HG03139 (cell line): ENCODE measurements at regions not wholly inside any gene's neighbourhood (a gene's known extent, or its start where the extent isn't known, plus 50 kb on each side); places are given as distances from the start of the nearest gene placed in this dataset.
"Not testable (repeated sequence)": the region's sequence is repeated elsewhere in the genome, so short reads cannot be mapped to it uniquely, and the experiment has no call there.

Experiments used
- ATAC-seq: cut with Tn5 transposase; IDR thresholded peaks from one replicate; pipeline ENCODE4 v1.9.1; 2021; ENCODE audit not compliant: unreplicated experiment

- no peak for ATAC-seq
These were observed 199.2 kb upstream of the HTR1E start for GRCh38 chr6:86738078-86738477.

- not testable (repeated sequence) for ATAC-seq
These were observed 205.7 kb upstream of the HTR1E start for GRCh38 chr6:86731631-86732030.

- not testable (repeated sequence) for ATAC-seq
These were observed 206.6 kb upstream of the HTR1E start for GRCh38 chr6:86730772-86731171.

GRCh38 chr6:86730216-86730615 lies 207.1 kb upstream of the HTR1E start:
- no peak for ATAC-seq

GRCh38 chr6:86728976-86729375 lies 208.4 kb upstream of the HTR1E start:
- ATAC-seq, result no peak

- ATAC-seq, result no peak
These were observed 212.6 kb upstream of the HTR1E start for GRCh38 chr6:86724695-86725094.

GRCh38 chr6:86723729-86724128 lies 213.6 kb upstream of the HTR1E start:
- no peak for ATAC-seq

GRCh38 chr6:86723151-86723550 lies 214.2 kb upstream of the HTR1E start:
- ATAC-seq, result no peak

GRCh38 chr6:86722131-86722530 lies 215.2 kb upstream of the HTR1E start:
- no peak for ATAC-seq

GRCh38 chr6:86715676-86716075 lies 221.7 kb upstream of the HTR1E start:
- ATAC-seq, result no peak

- ATAC-seq, result no peak
These were observed 225.3 kb upstream of the HTR1E start for GRCh38 chr6:86712039-86712438.

GRCh38 chr6:86707545-86708120 lies 229.7 kb upstream of the HTR1E start:
- no peak for ATAC-seq

GRCh38 chr6:86706449-86706848 lies 230.9 kb upstream of the HTR1E start:
- no peak for ATAC-seq

GRCh38 chr6:86701228-86701627 lies 236.1 kb upstream of the HTR1E start:
- ATAC-seq, result not testable (repeated sequence)

- ATAC-seq, result no peak
These were observed 250.8 kb upstream of the HTR1E start for GRCh38 chr6:86686496-86686895.

GRCh38 chr6:86685230-86685797 lies 252.0 kb upstream of the HTR1E start:
- ATAC-seq, result no peak

GRCh38 chr6:86683132-86683908 lies 254.0 kb upstream of the HTR1E start:
- ATAC-seq, result no peak

GRCh38 chr6:86682297-86682696 lies 255.0 kb upstream of the HTR1E start:
- ATAC-seq, result no peak

GRCh38 chr6:86681140-86681539 lies 256.2 kb upstream of the HTR1E start:
- not testable (repeated sequence) for ATAC-seq

- not testable (repeated sequence) for ATAC-seq
These were observed 265.2 kb upstream of the HTR1E start for GRCh38 chr6:86672125-86672524.

GRCh38 chr6:86657192-86657591 lies 280.1 kb upstream of the HTR1E start:
- ATAC-seq, result no peak

GRCh38 chr6:86629123-86629522 lies 308.2 kb upstream of the HTR1E start:
- no peak for ATAC-seq
